Panc1 (cell line): ENCODE measurements at regions not wholly inside any gene's neighbourhood (a gene's known extent, or its start where the extent isn't known, plus 50 kb on each side); places are given as distances from the start of the nearest gene placed in this dataset.

Experiments used
- ATAC-seq: fragments of 200-7000 bp; cut with Tn5 transposase; 2 replicates; pipeline ENCODE4 v1.9.1; 2020; ENCODE audit warnings: mild to moderate bottlenecking, moderate library complexity
- BruUV-seq: library from RNA; stranded (reverse); fragments of 400-500 nt; replicated peaks from 2 replicates; lab custom pipeline; 2021; lab: Mats Ljungman, UMichigan
- CTCF ChIA-PET: fragments of 300-600 bp; sonication (Branson Sonifier 250); formaldehyde crosslinking; loops from one replicate; lab custom pipeline; 2022; ENCODE audit warnings: antibody characterized with exemption; lab: Charles Lee
- POLR2A ChIA-PET: fragments of 300-600 bp; sonication (Branson Sonifier 250); formaldehyde crosslinking; loops from one replicate; lab custom pipeline; 2022; ENCODE audit warnings: antibody characterized with exemption; lab: Charles Lee
- DNase-seq: peaks from one replicate; pipeline ENCODE4 v3.0.0-alpha.2; 2010; ENCODE audit warnings: low read depth, low spot score
- H3K27ac ChIP-seq: 2 replicates; pipeline ENCODE4 v1.5.1; 2011; ENCODE audit warnings: mild to moderate bottlenecking, low read length, inconsistent platforms
- H3K27me3 ChIP-seq: fragments of 200-500 bp; sonication (Bioruptor generic); 2 replicates; pipeline ENCODE4 v1.6.0; 2014; ENCODE audit warnings: low read length, inconsistent platforms; ENCODE audit not compliant: control insufficient read depth, insufficient read depth
- H3K36me3 ChIP-seq: fragments of 200-500 bp; sonication (Bioruptor generic); 2 replicates; pipeline ENCODE4 v1.5.1; 2014; ENCODE audit warnings: inconsistent platforms, mild to moderate bottlenecking, low read length, moderate library complexity; ENCODE audit not compliant: control insufficient read depth, insufficient read depth
- H3K4me1 ChIP-seq: 2 replicates; pipeline ENCODE4 v1.5.1; 2011; ENCODE audit warnings: inconsistent platforms, mild to moderate bottlenecking, low read length, moderate library complexity; ENCODE audit not compliant: control insufficient read depth, insufficient read depth
- H3K4me3 ChIP-seq, 2 experiments: 2 replicates each; pipeline ENCODE4 v1.5.1; 2011 to 2012; ENCODE audit warnings: low read depth in 2 of 2, low read length in 2 of 2, mild to moderate bottlenecking in 2 of 2, inconsistent platforms in 1 of 2, moderate library complexity in 1 of 2
- H3K9me3 ChIP-seq: fragments of 200-500 bp; sonication (Bioruptor generic); 2 replicates; pipeline ENCODE4 v1.5.1; 2014; ENCODE audit warnings: low read depth, mild to moderate bottlenecking, inconsistent platforms, low read length, moderate library complexity; ENCODE audit not compliant: control insufficient read depth, insufficient read depth
- POLR2AphosphoS5 ChIP-seq: IDR thresholded peaks from 2 replicates; pipeline ENCODE4 v1.6.1; 2012; ENCODE audit warnings: mild to moderate bottlenecking, low read depth, low read length, moderate library complexity
- SIN3A ChIP-seq: IDR thresholded peaks from 2 replicates; pipeline ENCODE4 v1.6.1; 2012; ENCODE audit warnings: low read depth, mild to moderate bottlenecking, low read length, moderate library complexity, borderline replicate concordance; ENCODE audit not compliant: insufficient read depth
- TCF7L2 ChIP-seq: IDR thresholded peaks from 2 replicates; pipeline ENCODE4 v1.6.1; 2011; ENCODE audit warnings: mild to moderate bottlenecking, low read depth, low read length, inconsistent platforms
- in situ Hi-C: cut with HindIII; loops from 2 replicates; pipeline ENCODE4 v1.10.0; 2016; ENCODE audit warnings: low sequenced_read_pairs, low pct_unique_long_range_greater_than_20kb
- intact Hi-C: fragments of 100-400 bp; cut with micrococcal nuclease; formaldehyde crosslinking; loops from one replicate; pipeline ENCODE4 v1.10.0; 2022; ENCODE audit not compliant: unreplicated experiment
- TF ChIP-seq, protein P1 (sequence below), 2 experiments: IDR thresholded peaks; 2 replicates each; pipeline ENCODE4 v1.6.1; 2011 to 2012; ENCODE audit warnings: low read depth in 2 of 2, control low read depth in 1 of 2, low read length in 1 of 2, mild to moderate bottlenecking in 1 of 2, moderate library complexity in 1 of 2; ENCODE audit not compliant: insufficient read depth in 1 of 2
- TF ChIP-seq, protein P2 (sequence below): fragments of 450-650 bp; IDR thresholded peaks from 2 replicates; pipeline ENCODE4 v1.5.1; 2017; ENCODE audit warnings: mild to moderate bottlenecking

DNA sequence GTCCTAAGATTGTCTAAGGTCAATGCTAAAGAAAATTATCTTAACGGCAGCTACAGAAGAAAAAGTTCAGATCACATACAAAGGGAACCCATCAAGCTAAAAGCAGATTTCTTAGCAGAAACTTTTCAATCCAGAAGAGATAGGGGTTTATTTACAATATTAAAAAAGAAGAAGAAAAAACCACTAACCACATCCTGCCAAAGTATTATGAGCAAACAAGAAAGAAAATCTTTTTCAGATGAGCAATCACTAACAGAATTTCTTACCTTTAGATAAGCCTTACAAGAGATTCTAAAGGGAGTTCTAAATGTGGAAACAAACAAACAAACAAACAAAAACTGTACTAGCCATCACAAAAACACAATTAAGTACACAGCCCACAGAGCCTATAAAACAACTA lies 1015.8 kb upstream of the EPHA6 start:
- ATAC-seq (no peak), DNase-seq (no peak)
- Histone ChIP-seq H3K27ac (no peak overlapping the region), H3K4me1 (no peaks in the 10 kb centered on the region), H3K4me3 (no peak overlapping the region), H3K9me3 (no peaks in the 10 kb centered on the region), H3K36me3 (no peaks in the 10 kb centered on the region), H3K27me3 (no peaks in the 10 kb centered on the region)
- ChIA-PET CTCF (no interaction called here), POLR2A (no interaction called here)
- intact Hi-C loops (no loop called here), in situ Hi-C loops (no loop called here)
- BruUV-seq: no TSS peak
- TF ChIP-seq, protein P1, sequence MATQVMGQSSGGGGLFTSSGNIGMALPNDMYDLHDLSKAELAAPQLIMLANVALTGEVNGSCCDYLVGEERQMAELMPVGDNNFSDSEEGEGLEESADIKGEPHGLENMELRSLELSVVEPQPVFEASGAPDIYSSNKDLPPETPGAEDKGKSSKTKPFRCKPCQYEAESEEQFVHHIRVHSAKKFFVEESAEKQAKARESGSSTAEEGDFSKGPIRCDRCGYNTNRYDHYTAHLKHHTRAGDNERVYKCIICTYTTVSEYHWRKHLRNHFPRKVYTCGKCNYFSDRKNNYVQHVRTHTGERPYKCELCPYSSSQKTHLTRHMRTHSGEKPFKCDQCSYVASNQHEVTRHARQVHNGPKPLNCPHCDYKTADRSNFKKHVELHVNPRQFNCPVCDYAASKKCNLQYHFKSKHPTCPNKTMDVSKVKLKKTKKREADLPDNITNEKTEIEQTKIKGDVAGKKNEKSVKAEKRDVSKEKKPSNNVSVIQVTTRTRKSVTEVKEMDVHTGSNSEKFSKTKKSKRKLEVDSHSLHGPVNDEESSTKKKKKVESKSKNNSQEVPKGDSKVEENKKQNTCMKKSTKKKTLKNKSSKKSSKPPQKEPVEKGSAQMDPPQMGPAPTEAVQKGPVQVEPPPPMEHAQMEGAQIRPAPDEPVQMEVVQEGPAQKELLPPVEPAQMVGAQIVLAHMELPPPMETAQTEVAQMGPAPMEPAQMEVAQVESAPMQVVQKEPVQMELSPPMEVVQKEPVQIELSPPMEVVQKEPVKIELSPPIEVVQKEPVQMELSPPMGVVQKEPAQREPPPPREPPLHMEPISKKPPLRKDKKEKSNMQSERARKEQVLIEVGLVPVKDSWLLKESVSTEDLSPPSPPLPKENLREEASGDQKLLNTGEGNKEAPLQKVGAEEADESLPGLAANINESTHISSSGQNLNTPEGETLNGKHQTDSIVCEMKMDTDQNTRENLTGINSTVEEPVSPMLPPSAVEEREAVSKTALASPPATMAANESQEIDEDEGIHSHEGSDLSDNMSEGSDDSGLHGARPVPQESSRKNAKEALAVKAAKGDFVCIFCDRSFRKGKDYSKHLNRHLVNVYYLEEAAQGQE (IDR thresholded peaks at IDR 0.05; ENCODE audit: insufficient read depth in 1 of 2, low read depth in 2 of 2, low read length in 1 of 2): no peak
- TF ChIP-seq POLR2AphosphoS5 (no peak), TCF7L2 (no peak), SIN3A (no peak)
- TF ChIP-seq, protein P2, sequence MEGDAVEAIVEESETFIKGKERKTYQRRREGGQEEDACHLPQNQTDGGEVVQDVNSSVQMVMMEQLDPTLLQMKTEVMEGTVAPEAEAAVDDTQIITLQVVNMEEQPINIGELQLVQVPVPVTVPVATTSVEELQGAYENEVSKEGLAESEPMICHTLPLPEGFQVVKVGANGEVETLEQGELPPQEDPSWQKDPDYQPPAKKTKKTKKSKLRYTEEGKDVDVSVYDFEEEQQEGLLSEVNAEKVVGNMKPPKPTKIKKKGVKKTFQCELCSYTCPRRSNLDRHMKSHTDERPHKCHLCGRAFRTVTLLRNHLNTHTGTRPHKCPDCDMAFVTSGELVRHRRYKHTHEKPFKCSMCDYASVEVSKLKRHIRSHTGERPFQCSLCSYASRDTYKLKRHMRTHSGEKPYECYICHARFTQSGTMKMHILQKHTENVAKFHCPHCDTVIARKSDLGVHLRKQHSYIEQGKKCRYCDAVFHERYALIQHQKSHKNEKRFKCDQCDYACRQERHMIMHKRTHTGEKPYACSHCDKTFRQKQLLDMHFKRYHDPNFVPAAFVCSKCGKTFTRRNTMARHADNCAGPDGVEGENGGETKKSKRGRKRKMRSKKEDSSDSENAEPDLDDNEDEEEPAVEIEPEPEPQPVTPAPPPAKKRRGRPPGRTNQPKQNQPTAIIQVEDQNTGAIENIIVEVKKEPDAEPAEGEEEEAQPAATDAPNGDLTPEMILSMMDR: no peak

DNA sequence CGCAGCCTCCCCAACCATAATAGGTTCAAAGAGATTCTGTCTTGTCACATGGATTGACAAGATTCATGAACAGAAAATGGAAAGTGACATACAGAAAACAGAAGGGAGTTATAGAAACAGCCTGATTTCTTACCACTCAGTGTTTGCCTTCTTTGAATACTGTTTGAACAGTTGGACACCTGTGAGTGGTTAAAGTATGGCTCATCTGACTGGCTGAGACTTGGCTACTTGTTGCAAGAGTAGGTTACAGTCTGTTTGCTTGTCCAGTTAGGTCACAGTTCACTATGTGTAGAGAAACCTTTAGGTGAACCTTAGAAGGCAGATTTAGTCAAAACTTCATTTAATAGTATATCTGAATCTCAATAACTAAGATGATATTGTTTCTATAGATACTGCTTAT lies 1003.9 kb upstream of the EPHA6 start:
- in situ Hi-C loops: no loop called here
- Histone ChIP-seq H3K4me3 (no peak overlapping the region), H3K27me3 (no peaks in the 10 kb centered on the region), H3K27ac (no peak overlapping the region), H3K36me3 (no peaks in the 10 kb centered on the region), H3K9me3 (no peaks in the 10 kb centered on the region), H3K4me1 (no peaks in the 10 kb centered on the region)
- DNase-seq: no peak
- CTCF ChIA-PET: no interaction called here
- intact Hi-C loops: no loop called here
- no peak for ATAC-seq
- POLR2A ChIA-PET: no interaction called here
- BruUV-seq: no TSS peak
- no peak for TF ChIP-seq TCF7L2
- TF ChIP-seq, protein P2: no peak
- no peak for TF ChIP-seq POLR2AphosphoS5
- TF ChIP-seq, protein P1 (IDR thresholded peaks at IDR 0.05; ENCODE audit: insufficient read depth in 1 of 2, low read depth in 2 of 2, low read length in 1 of 2): no peak
- TF ChIP-seq SIN3A: no peak
